Lung microvascular endothelial cell (primary cell): ENCODE measurements at regions not wholly inside any gene's neighbourhood (a gene's known extent, or its start where the extent isn't known, plus 50 kb on each side); places are given as distances from the start of the nearest gene placed in this dataset.

Experiments used
- DNase-seq, 2 donors: peaks; one replicate each; pipeline versions ENCODE4 v3.0.0 to v3.0.0-alpha.2; 2010; ENCODE audit warnings: low read depth in 2 of 2

DNA sequence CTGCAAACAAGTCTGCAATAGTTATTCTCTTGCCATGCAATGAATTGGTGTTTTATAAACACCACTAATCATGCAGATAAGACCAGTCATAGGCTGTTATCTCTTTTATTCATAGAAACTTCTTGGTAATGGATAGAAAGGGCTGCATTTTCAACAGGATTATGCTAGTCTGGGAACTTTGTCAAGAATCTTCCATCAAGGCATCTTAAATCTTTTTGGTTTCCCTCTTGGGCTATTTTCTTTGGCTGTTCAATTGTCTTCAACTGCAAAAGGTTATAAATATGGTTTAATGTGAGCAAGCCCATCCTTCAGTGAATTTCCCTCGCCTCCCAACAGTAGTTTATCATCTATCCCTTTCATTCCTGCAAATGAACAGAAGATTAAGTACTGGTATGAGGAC is 59.0 kb upstream of the MINAR1 start:
- DNase-seq: no peak

- DNase-seq: no peak
Measured at GRCh38 chr15:79373728-79374127, 58.4 kb upstream of the MINAR1 start.

DNA sequence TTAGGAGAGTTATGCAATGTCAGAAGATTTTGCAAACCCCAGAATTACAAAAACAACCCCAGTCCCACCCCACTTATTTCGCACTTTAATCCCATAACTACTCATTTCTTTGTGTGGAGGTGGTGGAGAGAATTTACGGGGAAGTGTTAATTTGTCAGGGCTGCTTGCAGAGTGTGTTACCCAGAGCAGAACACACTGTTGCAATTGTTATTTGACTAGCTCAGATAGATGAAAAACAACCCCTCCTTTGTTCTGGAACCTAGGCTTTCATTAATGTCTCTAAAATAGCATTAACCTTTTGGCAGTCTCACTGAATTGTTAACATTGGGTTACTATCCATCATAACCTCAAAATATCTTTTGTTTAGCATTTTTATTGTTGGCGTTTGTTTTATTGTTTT is 55.8 kb upstream of the MINAR1 start:
- no peak for DNase-seq

- peak; percentile 9 to 14 for DNase-seq
Measured at GRCh38 chr15:79378394-79379109, 53.6 kb upstream of the MINAR1 start.

DNA sequence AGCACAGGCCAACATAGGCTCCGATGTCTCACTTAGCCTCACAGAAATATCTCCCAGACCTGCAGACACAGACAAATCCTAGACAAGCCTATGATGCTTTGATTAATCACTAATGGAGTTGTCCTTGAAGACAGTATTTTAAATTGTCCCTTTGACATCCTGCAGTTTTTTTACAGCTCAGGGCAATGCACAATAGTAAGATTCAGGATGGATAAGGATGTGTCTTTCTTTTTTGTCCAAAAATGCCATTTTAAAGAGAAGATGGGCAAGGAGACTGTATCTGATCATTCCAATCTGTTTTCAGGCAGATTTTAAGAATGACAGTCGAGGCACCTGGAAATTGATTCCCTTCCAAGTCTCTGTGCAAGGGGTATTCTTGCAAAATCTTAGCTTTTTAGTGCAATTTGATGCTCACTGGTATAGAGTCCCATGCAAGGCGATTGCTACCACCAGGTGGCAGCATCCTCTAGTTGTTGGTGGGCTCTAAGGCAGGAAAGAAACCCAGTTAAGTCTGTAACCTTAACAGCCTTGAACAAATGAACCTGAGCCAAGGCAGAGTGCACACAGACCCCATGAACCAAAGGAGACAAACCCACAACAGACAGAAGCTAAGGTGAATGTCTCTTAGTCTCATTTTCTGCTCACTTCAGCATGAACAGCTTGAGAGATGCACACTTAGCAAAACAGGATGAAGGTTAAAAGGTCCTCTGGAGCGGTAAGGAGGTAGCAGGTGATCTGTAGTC is 51.2 kb upstream of the MINAR1 start:
- peak; percentile 75 to 81 for DNase-seq

GRCh38 chr15:79381593-79381992 is 50.5 kb upstream of the MINAR1 start:
- no peak for DNase-seq
